Neural progenitor cell (in vitro differentiated cells): ENCODE measurements at regions not wholly inside any gene's neighbourhood (a gene's known extent, or its start where the extent isn't known, plus 50 kb on each side); places are given as distances from the start of the nearest gene placed in this dataset.

ENCODE experiments used
- DNase-seq: peaks from one replicate; pipeline ENCODE4 v3.0.0-alpha.2; 2016; ENCODE audit warnings: low spot score
- H2AFZ ChIP-seq: fragments of 200-600 bp; sonication (generic); replicated peaks from 2 replicates; pipeline ENCODE4 v1.6.1; 2016; ENCODE audit warnings: antibody characterized with exemption
- H3F3A ChIP-seq: fragments of 200-600 bp; sonication (generic); 2 replicates; pipeline ENCODE4 v1.6.1; 2016; ENCODE audit warnings: antibody characterized with exemption, low read depth
- H3K27ac ChIP-seq: fragments of 200-600 bp; sonication (generic); 2 replicates; pipeline ENCODE4 v1.5.1; 2016; ENCODE audit warnings: mild to moderate bottlenecking
- H3K27me3 ChIP-seq: fragments of 200-600 bp; sonication (generic); 2 replicates; pipeline ENCODE4 v1.6.1; 2016; ENCODE audit warnings: mild to moderate bottlenecking, moderate library complexity
- H3K36me3 ChIP-seq: fragments of 200-600 bp; sonication (generic); 2 replicates; pipeline ENCODE4 v1.5.1; 2016
- H3K4me1 ChIP-seq: fragments of 200-600 bp; sonication (generic); 2 replicates; pipeline ENCODE4 v1.6.1; 2016; ENCODE audit warnings: mixed run types
- H3K4me2 ChIP-seq: fragments of 200-600 bp; sonication (generic); 2 replicates; pipeline ENCODE4 v1.6.1; 2016
- H3K4me3 ChIP-seq: fragments of 200-600 bp; sonication (generic); 2 replicates; pipeline ENCODE4 v1.5.1; 2016
- H3K79me2 ChIP-seq: fragments of 200-600 bp; sonication (generic); 2 replicates; pipeline ENCODE4 v1.6.1; 2016; ENCODE audit warnings: low read depth
- H3K9ac ChIP-seq: fragments of 200-600 bp; sonication (generic); 2 replicates; pipeline ENCODE4 v1.6.1; 2016
- H3K9me3 ChIP-seq: fragments of 200-600 bp; sonication (generic); 2 replicates; pipeline ENCODE4 v1.5.1; 2016; ENCODE audit warnings: low read depth
- H4K20me1 ChIP-seq: fragments of 200-600 bp; sonication (generic); 2 replicates; pipeline ENCODE4 v1.6.1; 2016; ENCODE audit warnings: low read depth
- H3K27ac Mint-ChIP-seq: 3 replicates; pipeline ENCODE4 v1.8.0; 2021; ENCODE audit warnings: mixed read lengths
- H3K27me3 Mint-ChIP-seq: 2 replicates; pipeline ENCODE4 v1.8.0; 2022; ENCODE audit warnings: low read depth, mild to moderate bottlenecking, inconsistent platforms, moderate library complexity, mixed read lengths; ENCODE audit not compliant: insufficient read depth
- H3K36me3 Mint-ChIP-seq: 3 replicates; pipeline ENCODE4 v1.8.0; 2021; ENCODE audit warnings: mixed read lengths
- H3K4me1 Mint-ChIP-seq: 3 replicates; pipeline ENCODE4 v1.8.0; 2021; ENCODE audit warnings: mixed read lengths
- H3K4me3 Mint-ChIP-seq: 3 replicates; pipeline ENCODE4 v1.8.0; 2021; ENCODE audit warnings: mild to moderate bottlenecking, moderate library complexity, mixed read lengths
- H3K9me3 Mint-ChIP-seq: 3 replicates; pipeline ENCODE4 v1.8.0; 2020; ENCODE audit warnings: mixed read lengths
- CTCF ChIP-seq: fragments of 200-600 bp; sonication (generic); IDR thresholded peaks from 2 replicates; pipeline ENCODE4 v1.5.1; 2017; ENCODE audit warnings: antibody characterized with exemption, mild to moderate bottlenecking
- EZH2 ChIP-seq: fragments of 200-600 bp; sonication (generic); IDR thresholded peaks from 2 replicates; pipeline ENCODE4 v1.6.1; 2017; ENCODE audit warnings: antibody characterized with exemption, mild to moderate bottlenecking, moderate library complexity
- EZH2phosphoT487 ChIP-seq: fragments of 200-600 bp; sonication (generic); IDR thresholded peaks from 2 replicates; pipeline ENCODE4 v1.6.1; 2017; ENCODE audit warnings: antibody characterized with exemption

DNA sequence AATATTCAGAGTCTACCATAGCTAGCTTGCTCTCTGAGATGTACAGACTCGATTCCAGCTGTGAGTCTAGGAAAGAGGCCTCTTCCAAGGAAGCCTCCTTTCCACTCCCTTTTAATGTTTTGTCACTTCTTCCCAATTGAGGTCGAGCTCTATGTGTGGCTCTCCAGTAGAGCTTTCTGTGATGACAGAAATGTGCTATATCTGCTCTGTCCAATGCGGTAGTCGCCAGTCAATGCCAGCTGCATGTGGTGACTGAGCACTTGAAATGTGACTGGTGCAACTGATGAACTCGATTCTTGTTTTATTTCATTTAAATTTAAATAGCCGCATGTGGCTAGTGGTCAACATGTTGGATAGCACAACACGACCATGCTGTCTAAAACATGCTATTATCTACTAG lies 387.0 kb upstream of the NRP1 start:
- H3K4me1 ChIP-seq: peaks cover 5% of the 10 kb centered on the region
- no peaks in the 10 kb centered on the region for H3K27me3 ChIP-seq
- Mint-ChIP-seq H3K4me3 (no peak overlapping the region), H3K27me3 (peaks cover 7% of the 10 kb centered on the region), H3K27ac (no peak overlapping the region), H3K9me3 (peaks cover 25% of the 10 kb centered on the region), H3K36me3 (no peaks in the 10 kb centered on the region), H3K4me1 (peaks cover 8% of the 10 kb centered on the region)
- no peak overlapping the region for H3K4me3 ChIP-seq
- no peaks in the 10 kb centered on the region for H3F3A ChIP-seq
- TF ChIP-seq EZH2phosphoT487 (no peak), CTCF (no peak), EZH2 (no peak)
- no peaks in the 10 kb centered on the region for H3K79me2 ChIP-seq
- no peak overlapping the region for H3K4me2 ChIP-seq
- no peak overlapping the region for H2AFZ ChIP-seq
- H3K9ac ChIP-seq: no peak overlapping the region
- no peaks in the 10 kb centered on the region for H4K20me1 ChIP-seq
- DNase-seq: no peak
- H3K36me3 ChIP-seq: no peaks in the 10 kb centered on the region
- no peaks in the 10 kb centered on the region for H3K9me3 ChIP-seq
- no peak overlapping the region for H3K27ac ChIP-seq

DNA sequence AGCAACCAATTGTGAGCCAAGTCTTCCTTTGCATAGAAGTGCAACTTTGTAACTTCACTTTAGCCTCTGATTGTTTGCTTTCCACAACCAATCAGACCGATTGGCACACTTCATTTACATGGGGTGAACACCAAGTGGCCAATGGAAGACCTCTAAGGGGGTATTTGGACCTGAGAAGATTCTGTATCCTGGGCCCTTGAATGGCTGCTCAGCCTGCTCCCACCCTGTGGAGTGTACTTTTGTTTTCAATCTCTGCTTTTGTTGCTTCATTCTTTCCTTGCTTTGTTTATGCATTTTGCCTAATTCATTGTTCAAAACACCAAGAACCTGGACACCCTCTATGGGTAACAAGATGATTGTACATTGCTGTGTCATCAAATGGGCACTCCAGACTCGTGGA lies 385.7 kb upstream of the NRP1 start:
- Histone ChIP-seq H3K27me3 (no peaks in the 10 kb centered on the region), H3K9ac (no peak overlapping the region), H2AFZ (no peak overlapping the region), H3K4me3 (no peak overlapping the region), H3K4me1 (peaks cover 5% of the 10 kb centered on the region), H3K79me2 (no peaks in the 10 kb centered on the region), H3K4me2 (no peak overlapping the region), H3K27ac (no peak overlapping the region), H3F3A (no peaks in the 10 kb centered on the region), H3K9me3 (no peaks in the 10 kb centered on the region), H4K20me1 (no peaks in the 10 kb centered on the region), H3K36me3 (no peaks in the 10 kb centered on the region)
- Mint-ChIP-seq H3K4me3 (no peak overlapping the region), H3K9me3 (peaks cover 23% of the 10 kb centered on the region), H3K27ac (no peak overlapping the region), H3K4me1 (peaks cover 14% of the 10 kb centered on the region), H3K36me3 (no peaks in the 10 kb centered on the region), H3K27me3 (peaks cover 5% of the 10 kb centered on the region)
- no peak for DNase-seq
- TF ChIP-seq EZH2phosphoT487: no peak
- TF ChIP-seq EZH2: no peak
- no peak for TF ChIP-seq CTCF

DNA sequence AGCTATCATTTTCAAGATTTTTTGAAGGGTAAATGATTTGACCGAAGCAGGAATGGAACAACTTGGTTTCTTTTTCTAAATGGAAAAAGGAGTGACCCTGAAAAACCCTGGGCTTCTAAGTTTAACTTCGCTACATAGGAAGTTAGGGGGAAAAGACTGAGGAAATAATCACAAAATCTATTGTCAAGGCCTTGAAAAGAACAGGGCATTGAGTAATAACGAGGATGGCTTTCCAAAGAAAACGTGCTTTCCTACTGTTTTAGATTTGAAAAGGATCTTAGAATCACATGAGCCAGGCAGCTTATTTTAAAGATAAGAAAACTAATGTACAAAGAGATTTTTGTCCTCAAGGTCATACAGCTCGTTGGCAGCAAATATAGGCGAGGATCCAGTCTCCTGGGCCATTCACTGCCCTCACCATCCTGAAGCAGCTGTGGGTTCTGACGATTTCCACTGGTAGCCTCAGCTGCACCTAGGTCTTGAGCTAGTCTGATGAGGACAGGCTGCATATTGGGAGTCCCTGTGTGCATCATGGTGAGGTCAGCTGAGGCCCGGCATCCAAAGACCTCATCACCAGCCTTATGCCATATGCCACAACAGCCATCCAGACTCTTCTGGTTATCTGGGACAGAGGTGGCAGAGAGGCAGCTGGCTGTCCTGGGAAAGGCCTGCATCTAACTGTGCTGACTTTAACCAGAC lies 384.7 kb upstream of the NRP1 start:
- no peaks in the 10 kb centered on the region for H3K36me3 ChIP-seq
- no peak overlapping the region for H3K9ac ChIP-seq
- Mint-ChIP-seq H3K9me3 (peaks cover 19% of the 10 kb centered on the region), H3K4me1 (peaks cover 14% of the 10 kb centered on the region), H3K36me3 (no peaks in the 10 kb centered on the region), H3K27me3 (peaks cover 5% of the 10 kb centered on the region), H3K27ac (no peak overlapping the region), H3K4me3 (no peak overlapping the region)
- no peak for DNase-seq
- no peak overlapping the region for H2AFZ ChIP-seq
- H3K27me3 ChIP-seq: no peaks in the 10 kb centered on the region
- no peak for TF ChIP-seq CTCF
- no peaks in the 10 kb centered on the region for H4K20me1 ChIP-seq
- H3K27ac ChIP-seq: no peak overlapping the region
- peaks cover 5% of the 10 kb centered on the region for H3K4me1 ChIP-seq
- H3K4me2 ChIP-seq: no peak overlapping the region
- H3K4me3 ChIP-seq: no peak overlapping the region
- no peaks in the 10 kb centered on the region for H3K79me2 ChIP-seq
- no peaks in the 10 kb centered on the region for H3K9me3 ChIP-seq
- no peaks in the 10 kb centered on the region for H3F3A ChIP-seq
